SKM-1 treated with dmso at 0.1 percent for 144 hours (cell line): ENCODE measurements at regions not wholly inside any gene's neighbourhood (a gene's known extent, or its start where the extent isn't known, plus 50 kb on each side); places are given as distances from the start of the nearest gene placed in this dataset.

ENCODE experiments used
- DNase-seq: peaks from one replicate; lab custom pipeline; 2025; ENCODE audit not compliant: unreplicated experiment; lab: John Stamatoyannopoulos, UW

DNA sequence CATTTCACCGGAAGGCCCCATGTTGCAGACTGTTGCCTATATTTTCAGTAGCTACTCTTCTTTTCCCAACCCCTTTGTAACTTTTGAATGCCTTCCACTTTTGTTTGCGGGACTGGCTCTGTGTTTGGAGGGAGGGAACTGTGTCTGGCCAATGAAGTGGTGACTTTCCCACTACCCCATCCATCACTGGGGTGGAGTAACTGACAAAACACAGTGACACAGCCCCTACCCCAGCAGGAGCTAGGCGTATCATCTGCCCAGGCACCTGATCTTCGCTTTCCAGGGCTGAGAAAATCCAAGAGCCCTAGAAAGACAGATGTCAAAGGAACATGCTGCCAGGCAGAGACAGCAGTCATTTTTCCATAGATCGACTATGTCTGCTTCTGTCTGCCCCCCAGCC lies 710.6 kb upstream of the CELF2 start:
- DNase-seq: no peak

DNA sequence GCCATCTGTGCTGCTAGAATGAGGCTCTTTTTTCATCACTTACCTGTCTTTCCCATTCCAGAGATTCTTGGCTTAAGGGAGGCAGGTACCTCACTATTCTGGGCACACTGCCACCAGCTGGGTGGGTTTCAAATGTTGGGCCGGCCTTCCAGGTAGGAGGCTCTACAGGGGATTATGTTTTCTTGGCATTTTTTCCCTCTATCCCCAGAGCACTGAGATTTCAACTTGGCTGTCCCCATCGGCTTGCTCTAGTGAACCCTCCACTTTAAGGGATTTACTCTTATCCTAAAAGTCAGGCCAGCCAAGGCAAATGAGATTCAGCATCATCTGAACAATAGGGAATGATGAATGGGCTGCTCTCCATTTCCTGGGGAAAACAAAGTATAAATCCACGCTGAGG lies 710.1 kb upstream of the CELF2 start:
- DNase-seq: no peak

DNA sequence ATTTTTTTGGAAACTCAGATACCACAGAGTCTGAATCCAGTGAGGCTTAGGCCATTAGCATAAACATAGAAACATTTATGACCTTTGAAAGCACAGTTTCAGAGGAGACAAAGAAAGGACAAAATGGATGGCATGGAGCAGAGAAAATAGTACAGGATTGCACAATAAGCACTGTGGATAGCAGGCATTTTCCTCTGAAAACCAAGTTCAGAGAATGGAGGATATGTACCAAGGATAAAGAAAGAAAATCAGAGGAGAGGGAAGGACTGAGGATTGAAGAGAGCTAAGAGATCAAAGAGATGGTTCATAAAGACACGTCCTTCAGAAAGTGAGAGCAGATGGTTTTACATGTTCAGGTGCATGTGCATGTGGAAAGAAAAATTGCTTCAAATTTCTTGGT lies 707.2 kb upstream of the CELF2 start:
- no peak for DNase-seq

DNA sequence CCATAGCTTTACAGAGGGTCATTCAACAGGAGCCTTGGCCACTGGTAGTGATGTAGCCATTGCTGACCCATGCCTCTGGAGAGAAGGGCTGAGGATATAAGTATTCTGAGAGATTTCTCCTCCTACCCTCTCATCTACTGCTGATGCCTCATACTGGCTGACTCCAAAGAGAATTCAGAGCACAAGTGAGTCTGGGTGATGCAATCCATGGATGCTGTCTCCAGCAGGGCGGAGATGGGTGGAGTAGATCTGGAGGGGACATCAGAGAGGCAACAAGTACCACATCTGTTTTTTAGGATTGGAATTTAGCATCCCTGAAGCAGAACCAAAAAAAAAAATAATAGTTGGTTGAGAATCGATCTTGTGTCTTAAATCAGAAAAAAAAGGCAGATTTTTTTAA lies 705.7 kb upstream of the CELF2 start:
- no peak for DNase-seq

DNA sequence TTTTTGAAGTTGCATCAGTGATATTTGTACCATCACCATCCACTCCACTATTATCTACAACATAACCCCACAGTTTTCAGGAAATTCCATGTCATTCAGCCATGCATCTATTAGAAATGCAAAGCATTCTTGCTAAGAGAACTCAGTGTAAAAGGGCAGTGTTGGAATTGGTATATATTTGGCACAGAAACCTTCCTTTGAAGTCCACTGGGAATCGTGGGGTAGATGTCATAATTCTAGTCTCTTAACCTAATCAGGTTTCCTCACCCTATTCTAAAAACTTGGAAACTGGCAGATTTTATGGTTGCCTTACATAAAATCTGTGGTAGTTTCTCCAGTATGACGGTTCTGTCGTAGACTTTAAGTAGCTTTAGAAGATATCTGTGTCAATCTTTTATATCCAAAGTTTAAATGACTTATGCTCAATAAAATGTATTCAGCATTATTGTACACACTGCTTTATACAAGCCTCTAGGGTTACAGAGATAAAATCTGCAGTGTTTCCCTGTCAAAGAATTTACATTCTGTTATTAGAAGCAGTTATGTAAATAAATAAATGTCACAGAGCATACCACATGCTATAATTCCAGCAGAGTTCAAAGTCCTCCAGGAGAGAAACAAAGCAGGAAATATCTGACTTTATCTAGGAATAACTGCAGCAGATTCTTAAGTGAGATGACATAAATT lies 704.4 kb upstream of the CELF2 start:
- DNase-seq: no peak

DNA sequence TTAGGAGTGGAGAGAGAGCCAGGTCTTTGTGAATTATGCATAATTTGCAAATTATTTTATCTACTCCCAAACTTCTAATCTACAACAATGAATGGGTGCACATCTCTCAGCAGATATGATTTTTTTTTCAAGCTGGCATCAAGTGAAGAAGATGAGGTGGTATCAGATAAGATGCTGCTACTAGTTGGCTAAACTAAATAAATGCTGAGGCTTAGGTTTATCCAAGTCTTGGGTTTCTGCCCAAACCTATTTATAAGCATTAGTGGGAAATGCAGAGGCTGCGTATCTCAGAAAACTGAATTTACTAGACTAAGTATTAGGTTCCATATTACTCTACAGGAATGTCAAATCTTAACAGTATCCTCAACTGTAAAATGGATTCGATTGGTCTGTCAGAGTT lies 703.0 kb upstream of the CELF2 start:
- DNase-seq: no peak

DNA sequence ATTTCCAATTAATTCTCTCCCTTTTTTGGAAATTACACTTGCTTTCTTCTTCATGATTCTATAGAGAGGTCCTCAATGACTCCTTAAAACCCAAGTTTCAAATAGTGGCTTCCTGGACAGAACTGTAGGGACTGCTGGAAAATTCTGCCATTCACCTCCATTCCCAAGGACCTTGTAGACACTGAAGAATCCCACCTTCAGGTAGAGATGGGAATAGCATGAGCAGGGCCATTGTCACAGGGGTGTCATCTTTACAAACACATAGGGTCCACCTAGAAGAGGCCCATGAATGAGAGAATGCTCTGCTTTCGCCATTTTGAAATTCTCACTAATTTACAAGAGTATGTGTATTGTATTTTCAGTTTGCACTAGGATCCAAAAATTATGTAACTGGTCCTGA lies 701.7 kb upstream of the CELF2 start:
- no peak for DNase-seq

DNA sequence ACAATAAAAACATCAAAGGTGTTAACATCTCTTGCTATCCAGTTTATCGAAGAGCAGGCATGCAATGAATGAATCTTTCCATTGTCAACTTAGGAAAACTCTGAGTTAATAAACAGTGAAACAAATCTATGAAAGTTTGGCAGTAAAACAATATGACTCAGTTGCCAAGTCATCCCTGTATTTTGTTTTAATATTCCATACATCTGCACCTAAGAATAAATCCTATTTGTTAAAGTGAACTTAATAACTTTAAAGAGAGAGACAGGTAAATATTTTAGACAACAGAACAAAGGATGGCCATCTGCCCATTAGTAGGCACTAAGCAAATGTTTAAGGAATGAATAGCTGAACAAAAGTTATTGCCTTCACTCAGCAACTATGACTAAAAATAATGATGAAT lies 700.5 kb upstream of the CELF2 start:
- DNase-seq: no peak

DNA sequence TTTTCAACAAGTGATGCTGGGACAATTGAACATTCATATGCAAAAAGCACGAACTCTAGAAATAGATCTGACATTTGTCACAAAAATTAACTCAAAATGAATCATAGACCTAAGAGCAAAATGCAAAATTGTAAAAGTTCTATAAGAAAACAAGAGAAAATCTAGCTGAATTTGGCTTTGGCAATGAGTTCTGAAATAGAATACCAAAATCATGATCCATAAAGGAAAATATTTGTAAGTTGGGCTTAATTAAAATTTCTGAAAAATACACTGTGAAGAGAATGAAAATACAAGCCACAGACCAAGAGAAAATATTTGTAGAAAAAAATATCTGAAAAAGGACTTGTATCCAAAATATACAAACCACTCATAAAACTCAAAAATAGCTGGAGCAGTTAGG lies 698.8 kb upstream of the CELF2 start:
- DNase-seq: no peak

DNA sequence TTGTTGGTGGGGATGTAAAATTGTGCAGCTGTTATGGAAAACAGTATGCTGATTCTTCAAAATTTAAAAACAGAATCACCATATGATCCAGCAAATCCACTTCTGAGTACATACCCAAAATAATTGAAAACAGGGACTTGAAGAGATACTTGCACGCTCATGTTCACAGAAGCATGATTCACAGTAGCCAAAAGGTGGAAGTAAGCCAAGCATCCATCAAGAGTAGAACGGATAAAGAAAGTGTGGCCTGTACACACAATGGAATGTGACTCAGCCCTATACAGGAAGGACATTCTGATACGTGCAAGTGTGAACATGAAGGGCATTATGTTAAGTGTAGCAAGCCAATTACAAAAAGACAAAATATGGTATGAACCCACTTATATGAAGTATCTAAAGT lies 696.7 kb upstream of the CELF2 start:
- no peak for DNase-seq

DNA sequence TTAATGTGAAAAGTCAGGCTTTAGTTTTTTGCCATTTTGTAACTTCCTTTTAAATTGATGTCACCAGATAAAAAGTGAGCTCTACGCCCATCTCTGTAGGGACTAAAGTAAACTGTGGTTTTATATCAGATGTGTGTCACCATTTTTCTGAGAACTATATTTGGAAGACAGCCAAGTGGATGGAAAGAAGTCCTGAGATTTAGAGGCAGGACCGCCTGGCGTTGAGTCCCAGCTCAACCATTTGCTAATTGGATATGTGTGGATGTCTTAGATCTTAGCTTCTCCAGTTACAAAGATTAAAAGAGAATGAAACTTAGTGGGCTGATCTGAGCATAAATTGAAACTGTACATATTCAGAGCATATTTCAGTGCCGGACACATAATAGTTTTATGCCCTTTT lies 691.6 kb upstream of the CELF2 start:
- DNase-seq: no peak

DNA sequence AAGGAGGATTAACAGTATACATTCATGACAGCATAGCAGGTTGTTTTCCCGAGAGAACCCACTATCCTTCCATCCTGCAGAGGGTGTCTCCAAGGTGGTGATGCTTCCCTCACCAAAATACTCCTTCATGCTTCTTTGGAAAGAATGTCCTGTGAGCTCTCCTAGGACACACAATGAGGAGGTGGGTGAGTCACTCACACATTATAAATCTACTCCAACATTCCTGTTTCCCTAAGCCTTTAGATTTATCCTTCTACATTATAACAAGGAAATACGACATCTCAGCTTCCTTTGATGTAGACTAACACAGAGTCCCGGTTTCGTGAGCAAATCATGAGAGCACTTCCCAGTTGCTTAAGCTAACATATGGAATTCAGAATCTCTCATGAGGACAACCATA lies 689.7 kb upstream of the CELF2 start:
- DNase-seq: no peak

DNA sequence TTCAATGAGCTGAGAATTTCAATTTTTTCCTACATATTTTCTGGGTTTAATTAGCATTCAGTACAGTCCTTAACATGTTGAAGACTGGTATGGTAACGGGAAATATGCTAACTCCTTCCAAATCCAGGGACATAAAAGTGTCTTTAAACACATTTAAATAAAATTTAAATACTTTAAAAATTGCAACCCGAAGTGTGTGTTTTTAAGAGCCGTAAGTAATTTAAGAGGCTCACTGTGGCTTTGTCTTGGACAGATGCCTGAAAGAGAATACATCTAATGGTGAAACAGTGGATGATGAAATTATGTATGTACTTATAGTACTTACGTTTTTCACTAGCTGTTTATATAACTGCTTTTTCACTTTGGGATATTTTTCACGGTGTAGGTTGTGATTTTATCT lies 687.3 kb upstream of the CELF2 start:
- DNase-seq: no peak

DNA sequence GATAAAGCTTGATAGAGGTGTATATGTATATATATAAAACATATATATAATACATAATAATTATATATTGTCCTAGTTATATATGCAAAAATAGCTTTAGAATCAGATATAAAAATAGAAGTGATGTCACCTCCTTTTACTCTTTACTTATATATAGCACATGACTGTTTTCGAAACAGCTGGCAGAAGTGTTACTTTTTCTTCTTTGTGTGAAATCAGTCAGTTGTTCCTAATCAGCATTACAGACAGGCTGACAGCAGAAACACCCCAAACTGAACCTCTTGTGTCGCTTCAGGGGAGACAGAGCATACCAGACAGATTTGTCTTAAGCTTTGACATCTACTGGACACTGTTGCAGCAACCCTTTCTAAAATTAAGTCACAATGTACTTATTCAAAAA lies 684.9 kb upstream of the CELF2 start:
- no peak for DNase-seq

DNA sequence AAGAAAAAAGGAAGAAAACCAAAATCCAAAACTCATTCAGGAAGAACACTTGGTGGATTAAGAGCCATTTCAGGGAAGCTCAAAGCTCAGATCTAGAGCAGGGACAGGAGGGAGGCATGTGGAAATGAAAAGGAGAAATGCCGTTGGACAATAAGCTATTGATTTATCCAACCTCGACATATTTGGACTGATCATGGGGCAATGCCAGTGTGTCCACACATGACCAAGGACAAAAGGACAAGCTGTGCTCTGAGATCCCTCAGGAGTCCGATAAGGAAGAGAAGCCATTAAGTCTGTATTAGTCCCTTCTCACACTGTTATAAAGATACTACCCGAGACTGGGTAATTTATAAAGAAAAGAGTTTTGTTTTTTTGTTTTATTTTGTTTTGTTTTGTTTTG lies 684.0 kb upstream of the CELF2 start:
- DNase-seq: no peak

DNA sequence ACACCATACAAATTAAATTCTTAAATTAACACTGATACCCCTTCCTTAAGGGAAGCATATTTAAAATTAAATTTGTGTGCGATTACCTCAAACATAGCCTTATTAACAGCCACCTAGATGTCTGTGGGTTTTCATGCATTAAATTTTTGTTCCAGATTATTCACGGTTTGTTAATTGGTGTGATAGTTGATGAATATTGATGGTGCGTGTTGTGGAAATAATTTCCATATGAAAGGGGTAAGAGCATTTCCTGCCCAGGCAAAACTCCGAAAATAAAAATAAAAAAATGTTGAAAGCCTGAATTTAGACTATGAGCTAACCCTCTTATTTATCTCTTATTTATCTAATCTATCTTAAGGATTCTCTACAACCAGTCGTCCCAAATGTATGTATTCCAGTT lies 679.3 kb upstream of the CELF2 start:
- no peak for DNase-seq

DNA sequence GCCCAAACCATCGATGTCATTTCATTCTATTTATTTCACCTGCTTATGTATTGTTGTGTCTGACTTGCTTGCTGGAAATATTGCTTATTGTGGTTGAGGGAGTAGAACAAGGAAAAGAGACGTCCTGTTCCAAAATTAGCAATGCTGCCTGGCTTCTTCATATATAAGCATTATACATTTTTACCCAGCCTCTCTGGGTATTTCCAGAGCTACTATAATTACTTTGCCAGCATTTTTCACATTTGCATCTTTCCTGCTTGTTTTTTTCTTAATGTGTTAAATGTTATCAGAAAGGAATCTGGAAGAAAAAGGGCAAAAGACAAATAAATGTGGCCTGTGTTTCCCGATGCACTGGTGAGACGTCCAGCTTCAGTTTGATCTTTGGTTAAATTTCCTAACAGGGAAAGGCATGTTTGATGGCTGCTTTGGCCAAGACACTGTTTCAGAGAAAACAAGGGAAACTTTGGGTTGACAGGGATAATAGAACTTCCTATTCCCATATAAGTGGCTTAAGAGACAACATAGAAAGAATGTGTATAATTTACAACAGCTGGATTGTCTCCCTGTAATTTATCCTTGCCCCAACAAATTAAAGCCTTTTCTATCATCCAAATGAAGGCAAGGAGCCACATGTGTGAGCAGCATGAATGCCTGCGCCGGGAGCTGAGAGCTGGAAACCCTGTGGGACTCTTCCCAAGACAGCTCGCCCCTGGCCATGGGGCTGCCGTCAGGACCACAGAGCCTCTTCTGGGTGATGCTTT lies 671.1 kb upstream of the CELF2 start:
- DNase-seq: no peak

DNA sequence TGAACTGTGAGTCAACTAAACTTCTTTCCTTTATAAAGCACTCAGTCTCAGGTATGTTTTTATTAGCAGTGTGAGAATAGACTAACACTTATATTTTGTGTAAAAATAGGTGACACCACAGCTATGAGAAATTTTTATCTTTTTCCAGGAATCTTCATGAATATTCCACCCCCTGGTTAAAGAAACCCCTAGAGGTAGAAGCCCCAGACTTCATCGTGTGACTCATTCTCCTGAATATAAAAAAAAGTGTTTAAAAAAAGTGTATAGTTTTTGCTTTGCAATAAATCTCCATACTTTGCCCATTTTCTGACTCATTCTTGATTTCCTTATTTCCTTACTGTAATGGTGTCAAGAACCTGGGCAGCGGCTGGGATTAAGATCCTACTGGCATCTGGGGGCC lies 667.6 kb upstream of the CELF2 start:
- DNase-seq: no peak

DNA sequence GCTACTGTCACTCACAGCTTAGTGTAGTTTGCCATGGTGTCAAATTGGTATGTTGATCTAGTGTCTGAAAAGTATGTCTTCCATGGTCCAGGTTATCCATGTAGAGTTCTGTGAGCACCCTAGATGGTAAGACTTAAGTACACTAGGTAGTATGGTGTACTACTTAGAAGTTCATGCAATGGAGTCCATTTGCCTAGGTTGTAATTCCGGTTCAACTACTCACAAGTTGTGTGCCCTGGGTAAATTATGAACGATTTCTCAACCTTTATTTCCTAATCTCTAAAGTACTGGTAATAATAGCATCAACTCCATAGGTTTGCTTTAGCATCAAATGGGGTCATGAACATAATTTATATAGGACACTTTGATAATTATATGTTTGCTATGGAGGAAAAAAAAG lies 666.2 kb upstream of the CELF2 start:
- no peak for DNase-seq

DNA sequence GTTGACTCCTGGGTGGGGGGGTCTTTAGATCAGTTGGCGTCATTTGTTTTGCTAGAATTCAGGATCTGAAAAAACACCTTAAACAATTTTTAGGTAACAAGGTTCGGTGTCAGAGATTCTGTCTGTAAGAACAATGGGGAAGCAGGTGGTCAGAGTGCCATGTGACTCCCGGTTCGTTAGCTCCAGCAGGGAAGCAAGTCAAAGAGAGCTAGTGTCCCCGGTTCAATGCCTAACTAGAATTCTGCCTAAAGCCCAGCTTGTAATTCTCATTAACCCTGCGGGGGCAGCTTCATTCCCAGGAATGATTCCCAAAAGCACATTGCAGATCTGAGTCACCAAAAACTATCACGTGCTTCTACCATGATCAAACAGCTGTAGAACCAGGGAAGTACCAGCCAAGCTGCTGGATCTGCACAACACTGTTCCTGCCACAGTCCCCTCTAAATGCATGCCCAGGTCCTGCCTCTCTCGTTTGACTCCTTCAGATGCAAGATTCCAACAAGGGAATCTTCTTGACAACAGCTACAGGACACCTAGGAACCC lies 664.3 kb upstream of the CELF2 start:
- no peak for DNase-seq

DNA sequence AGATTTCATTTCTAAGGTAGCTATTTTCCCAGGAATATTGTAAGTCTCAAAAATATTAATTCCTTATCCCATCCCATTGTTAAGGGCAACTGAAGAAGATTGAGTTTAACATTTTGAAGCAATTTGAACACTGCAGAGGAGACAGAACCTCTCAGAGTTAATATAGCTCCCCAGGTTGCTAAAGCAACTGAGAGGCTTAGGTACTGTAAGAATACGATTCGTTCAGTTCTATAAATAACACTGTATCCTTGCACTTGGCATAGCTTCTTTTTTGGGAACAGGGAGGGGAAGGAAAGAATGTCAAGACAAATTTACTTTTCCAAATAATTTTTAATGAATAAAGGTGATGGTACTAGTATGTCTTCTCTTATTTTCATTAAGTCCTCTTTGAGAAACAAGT lies 658.4 kb upstream of the CELF2 start:
- DNase-seq: no peak

DNA sequence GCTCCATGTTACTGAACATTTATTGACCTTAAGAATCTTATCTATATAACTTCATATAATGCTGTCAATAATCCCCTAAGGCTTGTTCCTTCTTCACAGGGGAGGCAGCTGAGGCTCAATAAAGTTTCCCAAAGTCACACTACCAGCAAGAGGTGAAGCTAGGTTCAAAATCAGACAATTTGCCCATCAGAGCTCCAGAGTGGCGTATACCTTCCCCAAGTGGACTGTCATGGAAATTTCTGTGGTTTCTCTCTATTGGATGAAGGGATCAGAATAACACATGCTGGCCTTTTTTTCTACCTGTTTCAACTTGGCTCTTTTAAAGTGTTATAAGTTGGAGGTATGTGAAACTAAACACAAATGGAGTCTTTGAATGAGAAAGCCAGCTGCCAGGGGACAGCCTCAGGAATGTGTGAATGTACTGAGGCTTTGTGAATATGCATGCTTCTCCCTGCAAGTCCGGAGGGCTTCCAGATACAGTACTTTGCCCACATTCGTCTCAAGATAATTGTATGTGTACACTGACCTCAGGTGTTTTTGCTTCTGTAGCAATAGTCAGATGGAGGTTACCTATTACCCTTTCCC lies 656.3 kb upstream of the CELF2 start:
- no peak for DNase-seq
